C4-2B (cell line): ENCODE measurements at regions not wholly inside any gene's neighbourhood (a gene's known extent, or its start where the extent isn't known, plus 50 kb on each side); places are given as distances from the start of the nearest gene placed in this dataset.

Experiments used
- ZFX ChIP-seq: fragments of 450-650 bp; IDR thresholded peaks from 2 replicates; pipeline ENCODE4 v1.6.1; 2017
- TF ChIP-seq, protein P1 (sequence below): fragments of 450-650 bp; conservative IDR thresholded peaks from 2 replicates; pipeline ENCODE4 v1.5.1; 2017; ENCODE audit warnings: mild to moderate bottlenecking

DNA sequence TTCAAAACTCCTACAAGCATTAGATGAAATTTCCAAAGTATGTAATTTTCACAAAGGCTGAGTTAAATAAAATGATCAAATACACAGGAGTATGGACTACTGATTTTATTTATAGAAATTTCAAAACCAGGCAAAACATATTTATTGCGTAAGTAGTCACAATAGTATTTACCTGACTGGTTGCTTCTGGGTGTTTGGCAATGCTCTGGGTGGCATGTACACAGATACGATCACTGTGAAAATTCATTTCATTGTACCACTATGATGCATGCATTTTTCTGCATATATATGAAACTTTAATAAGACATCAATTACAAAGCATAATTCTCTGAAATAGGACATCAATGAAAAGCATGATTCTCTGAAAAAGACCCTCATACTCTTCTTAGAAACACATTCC lies 384.2 kb downstream of the TLL1 start:
- TF ChIP-seq, protein P1, sequence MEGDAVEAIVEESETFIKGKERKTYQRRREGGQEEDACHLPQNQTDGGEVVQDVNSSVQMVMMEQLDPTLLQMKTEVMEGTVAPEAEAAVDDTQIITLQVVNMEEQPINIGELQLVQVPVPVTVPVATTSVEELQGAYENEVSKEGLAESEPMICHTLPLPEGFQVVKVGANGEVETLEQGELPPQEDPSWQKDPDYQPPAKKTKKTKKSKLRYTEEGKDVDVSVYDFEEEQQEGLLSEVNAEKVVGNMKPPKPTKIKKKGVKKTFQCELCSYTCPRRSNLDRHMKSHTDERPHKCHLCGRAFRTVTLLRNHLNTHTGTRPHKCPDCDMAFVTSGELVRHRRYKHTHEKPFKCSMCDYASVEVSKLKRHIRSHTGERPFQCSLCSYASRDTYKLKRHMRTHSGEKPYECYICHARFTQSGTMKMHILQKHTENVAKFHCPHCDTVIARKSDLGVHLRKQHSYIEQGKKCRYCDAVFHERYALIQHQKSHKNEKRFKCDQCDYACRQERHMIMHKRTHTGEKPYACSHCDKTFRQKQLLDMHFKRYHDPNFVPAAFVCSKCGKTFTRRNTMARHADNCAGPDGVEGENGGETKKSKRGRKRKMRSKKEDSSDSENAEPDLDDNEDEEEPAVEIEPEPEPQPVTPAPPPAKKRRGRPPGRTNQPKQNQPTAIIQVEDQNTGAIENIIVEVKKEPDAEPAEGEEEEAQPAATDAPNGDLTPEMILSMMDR: no peak
- no peak for TF ChIP-seq ZFX
